ENCODE measurements at regions not wholly inside any gene's neighbourhood (a gene's known extent, or its start where the extent isn't known, plus 50 kb on each side); places are given as distances from the start of the nearest gene placed in this dataset.

- DNase-seq, result no peak
- no peaks in the 10 kb centered on the region for H3K4me1 ChIP-seq
- no peaks in the 10 kb centered on the region for H3K27me3 ChIP-seq
- H3K4me3 ChIP-seq (replicated peaks in 1 of 3), result no peak overlapping the region
- intact Hi-C loops (cut with DNase I), result no loop called here
- no peak overlapping the region for H3K27ac ChIP-seq
- no peak for TF ChIP-seq CTCF (IDR thresholded peaks at IDR 0.05)
- no peak for TF ChIP-seq POLR2A (IDR thresholded peaks at IDR 0.05)
- no peaks in the 10 kb centered on the region for H3K36me3 ChIP-seq
- WGBS, 2 donors, result 62 to 79% methylated on average over 2 of the region's 2 CpGs
- H3K9me3 ChIP-seq, result no peaks in the 10 kb centered on the region
Observed at GRCh38 chrX:121932688-121933087, 885.3 kb downstream of the GLUD2 start.

- no peaks in the 10 kb centered on the region for H3K9me3 ChIP-seq
- no peak for TF ChIP-seq CTCF (IDR thresholded peaks at IDR 0.05)
- TF ChIP-seq POLR2A (IDR thresholded peaks at IDR 0.05), result no peak
- no peak overlapping the region for H3K27ac ChIP-seq
- intact Hi-C loops (cut with DNase I), result no loop called here
- H3K4me3 ChIP-seq (replicated peaks in 1 of 3), result no peak overlapping the region
- no peaks in the 10 kb centered on the region for H3K36me3 ChIP-seq
- H3K4me1 ChIP-seq, result no peaks in the 10 kb centered on the region
- 77 to 80% methylated on average over 6 to 7 of the region's 7 CpGs for WGBS, 2 donors
- no peak for DNase-seq
- no peaks in the 10 kb centered on the region for H3K27me3 ChIP-seq
Observed at GRCh38 chrX:121949041-121949760, 901.8 kb downstream of the GLUD2 start.

- H3K36me3 ChIP-seq, result no peaks in the 10 kb centered on the region
- no peak for TF ChIP-seq CTCF (IDR thresholded peaks at IDR 0.05)
- TF ChIP-seq POLR2A (IDR thresholded peaks at IDR 0.05), result no peak
- DNase-seq, result no peak
- H3K27me3 ChIP-seq, result no peaks in the 10 kb centered on the region
- intact Hi-C loops (cut with DNase I), result no loop called here
- H3K27ac ChIP-seq, result no peak overlapping the region
- no peaks in the 10 kb centered on the region for H3K9me3 ChIP-seq
- no peaks in the 10 kb centered on the region for H3K4me1 ChIP-seq
- H3K4me3 ChIP-seq (replicated peaks in 1 of 3), result no peak overlapping the region
Observed at GRCh38 chrX:121958886-121959285, 911.5 kb downstream of the GLUD2 start.

GRCh38 chrX:121975671-121976070 is 928.3 kb downstream of the GLUD2 start:
- H3K9me3 ChIP-seq, result peaks cover 3% of the 10 kb centered on the region
- H3K27ac ChIP-seq, result no peak overlapping the region
- H3K27me3 ChIP-seq, result no peaks in the 10 kb centered on the region
- H3K4me3 ChIP-seq (replicated peaks in 1 of 3), result no peak overlapping the region
- no peaks in the 10 kb centered on the region for H3K36me3 ChIP-seq
- no peak for DNase-seq
- H3K4me1 ChIP-seq, result no peaks in the 10 kb centered on the region
- intact Hi-C loops (cut with DNase I), result no loop called here
- TF ChIP-seq POLR2A (IDR thresholded peaks at IDR 0.05), result no peak
- TF ChIP-seq CTCF (IDR thresholded peaks at IDR 0.05), result no peak
- 85 to 89% methylated on average over 2 of the region's 2 CpGs for WGBS, 2 donors

GRCh38 chrX:121987163-121987562 is 939.8 kb downstream of the GLUD2 start:
- no peak overlapping the region for H3K4me3 ChIP-seq (replicated peaks in 1 of 3)
- no peaks in the 10 kb centered on the region for H3K4me1 ChIP-seq
- H3K27ac ChIP-seq, result no peak overlapping the region
- intact Hi-C loops (cut with DNase I), result no loop called here
- no peak for DNase-seq
- H3K36me3 ChIP-seq, result no peaks in the 10 kb centered on the region
- TF ChIP-seq CTCF (IDR thresholded peaks at IDR 0.05), result no peak
- TF ChIP-seq POLR2A (IDR thresholded peaks at IDR 0.05), result no peak
- 35 to 80% methylated on average over 1 of the region's 1 CpG for WGBS, 2 donors
- no peaks in the 10 kb centered on the region for H3K27me3 ChIP-seq
- H3K9me3 ChIP-seq, result no peaks in the 10 kb centered on the region

Measured in thyroid gland (tissue), 4 donors.